GM23338 (cell line): ENCODE measurements at regions not wholly inside any gene's neighbourhood (a gene's known extent, or its start where the extent isn't known, plus 50 kb on each side); places are given as distances from the start of the nearest gene placed in this dataset.
"Not testable (repeated sequence)": the region's sequence is repeated elsewhere in the genome, so short reads cannot be mapped to it uniquely, and the experiment has no call there.

Source experiments
- EZH2 ChIP-seq: fragments of 200-600 bp; sonication (generic); IDR thresholded peaks from one replicate; pipeline ENCODE4 v1.8.0; 2017; ENCODE audit warnings: antibody characterized with exemption, mild to moderate bottlenecking, low read depth; ENCODE audit not compliant: unreplicated experiment
- JUNB ChIP-seq: IDR thresholded peaks from one replicate; pipeline ENCODE4 v1.6.1; 2016; ENCODE audit warnings: antibody characterized with exemption; ENCODE audit not compliant: unreplicated experiment
- POLR2AphosphoS5 ChIP-seq: IDR thresholded peaks from 2 replicates; pipeline ENCODE4 v1.6.1; 2016; ENCODE audit warnings: antibody characterized with exemption, low read depth
- TF ChIP-seq, protein P1 (sequence below), 2 experiments: fragments of 200-600 bp in 1 of 2; sonication (generic) in 1 of 2; conservative IDR thresholded peaks; 2 replicates each; pipeline versions ENCODE4 v1.5.1 to v1.6.1; 2016 to 2017; ENCODE audit warnings: antibody characterized with exemption in 2 of 2, low read depth in 2 of 2, mild to moderate bottlenecking in 2 of 2, moderate library complexity in 1 of 2

DNA sequence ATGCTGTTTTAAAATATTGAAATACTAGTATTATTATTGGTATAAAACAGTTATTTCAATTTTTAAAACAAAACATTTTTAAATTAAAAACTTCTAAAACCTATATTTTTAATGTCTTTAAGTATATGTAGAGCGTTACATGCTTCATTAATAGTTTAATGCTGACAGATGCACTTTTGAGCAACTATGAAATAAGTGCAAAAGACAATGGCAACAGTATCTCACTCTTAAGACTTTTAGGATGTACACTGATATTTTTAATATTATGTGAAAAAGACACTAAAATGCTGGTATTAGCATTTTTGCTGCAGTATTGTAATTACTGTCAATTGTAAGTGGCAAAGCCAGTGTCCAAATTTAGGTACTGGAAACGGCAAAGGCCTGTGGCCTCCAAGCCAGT is 93.2 kb upstream of the NAA35 start:
- not testable (repeated sequence) for TF ChIP-seq JUNB, POLR2AphosphoS5, EZH2
- TF ChIP-seq, protein P1, sequence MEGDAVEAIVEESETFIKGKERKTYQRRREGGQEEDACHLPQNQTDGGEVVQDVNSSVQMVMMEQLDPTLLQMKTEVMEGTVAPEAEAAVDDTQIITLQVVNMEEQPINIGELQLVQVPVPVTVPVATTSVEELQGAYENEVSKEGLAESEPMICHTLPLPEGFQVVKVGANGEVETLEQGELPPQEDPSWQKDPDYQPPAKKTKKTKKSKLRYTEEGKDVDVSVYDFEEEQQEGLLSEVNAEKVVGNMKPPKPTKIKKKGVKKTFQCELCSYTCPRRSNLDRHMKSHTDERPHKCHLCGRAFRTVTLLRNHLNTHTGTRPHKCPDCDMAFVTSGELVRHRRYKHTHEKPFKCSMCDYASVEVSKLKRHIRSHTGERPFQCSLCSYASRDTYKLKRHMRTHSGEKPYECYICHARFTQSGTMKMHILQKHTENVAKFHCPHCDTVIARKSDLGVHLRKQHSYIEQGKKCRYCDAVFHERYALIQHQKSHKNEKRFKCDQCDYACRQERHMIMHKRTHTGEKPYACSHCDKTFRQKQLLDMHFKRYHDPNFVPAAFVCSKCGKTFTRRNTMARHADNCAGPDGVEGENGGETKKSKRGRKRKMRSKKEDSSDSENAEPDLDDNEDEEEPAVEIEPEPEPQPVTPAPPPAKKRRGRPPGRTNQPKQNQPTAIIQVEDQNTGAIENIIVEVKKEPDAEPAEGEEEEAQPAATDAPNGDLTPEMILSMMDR (conservative IDR thresholded peaks at IDR 0.05; ENCODE audit: low read depth in 2 of 2), result not testable (repeated sequence)
